SK-N-SH (cell line): ENCODE measurements at regions not wholly inside any gene's neighbourhood (a gene's known extent, or its start where the extent isn't known, plus 50 kb on each side); places are given as distances from the start of the nearest gene placed in this dataset.

Source experiments
- CTCF ChIA-PET: fragments of 300-600, 350-600 bp; formaldehyde crosslinking; extraction: SDS; loops from one replicate; lab custom pipeline; 2021; lab: Yijun Ruan, JAX
- POLR2A ChIA-PET: fragments of 350-600 bp; sonication (Branson Sonifier 250); formaldehyde crosslinking; extraction: SDS; loops from one replicate; lab custom pipeline; 2020; ENCODE audit warnings: antibody characterized with exemption, inconsistent platforms; lab: Yijun Ruan, JAX
- DNase-seq: peaks from one replicate; pipeline ENCODE4 v3.0.0; 2012
- H2AFZ ChIP-seq: fragments of 200-600 bp; sonication (generic); 2 replicates; pipeline ENCODE4 v1.8.1; 2016; ENCODE audit warnings: antibody characterized with exemption, mild to moderate bottlenecking, low read depth
- H3F3A ChIP-seq: fragments of 200-600 bp; sonication (generic); replicated peaks from 2 replicates; pipeline ENCODE3; 2016; ENCODE audit warnings: antibody characterized with exemption, mild to moderate bottlenecking; ENCODE audit not compliant: insufficient read depth
- H3K27ac ChIP-seq, 2 experiments: fragments of 200-500 bp in 1 of 2; fragments of 200-600 bp in 1 of 2; sonication (Bioruptor generic) in 1 of 2; sonication (generic), shearing (Covaris generic) in 1 of 2; 2 replicates each; pipeline versions ENCODE4 v1.5.1 to v1.6.1; 2014 to 2016; ENCODE audit warnings: low read depth in 2 of 2, inconsistent platforms in 1 of 2, low read length in 1 of 2, mild to moderate bottlenecking in 1 of 2, mixed read lengths in 1 of 2
- H3K27me3 ChIP-seq: fragments of 200-600 bp; sonication (generic), shearing (Covaris generic); 2 replicates; pipeline ENCODE4 v1.6.1; 2016; ENCODE audit warnings: mixed run types; ENCODE audit not compliant: insufficient read depth
- H3K36me3 ChIP-seq, 2 experiments: fragments of 200-500 bp in 1 of 2; fragments of 200-600 bp in 1 of 2; sonication (Bioruptor generic) in 1 of 2; sonication (generic) in 1 of 2; replicated peaks in 1 of 2; 2 replicates each; pipeline versions ENCODE3 to v1.5.1; 2014 to 2016; ENCODE audit warnings: low read length in 1 of 2, mild to moderate bottlenecking in 1 of 2; ENCODE audit not compliant: insufficient read depth in 2 of 2, control insufficient read depth in 1 of 2
- H3K4me1 ChIP-seq, 2 experiments: fragments of 200-500 bp in 1 of 2; fragments of 200-600 bp in 1 of 2; sonication (Bioruptor generic) in 1 of 2; sonication (generic), shearing (Covaris generic) in 1 of 2; 2 replicates each; pipeline versions ENCODE4 v1.5.1 to v1.6.1; 2014 to 2016; ENCODE audit warnings: low read depth in 1 of 2, low read length in 1 of 2, mixed run types in 1 of 2; ENCODE audit not compliant: insufficient read depth in 2 of 2, control insufficient read depth in 1 of 2
- H3K4me2 ChIP-seq: fragments of 200-600 bp; sonication (generic), shearing (Covaris generic); 2 replicates; pipeline ENCODE4 v1.6.1; 2017; ENCODE audit warnings: mixed run types
- H3K4me3 ChIP-seq, 2 experiments: fragments of 200-500 bp in 1 of 2; fragments of 200-600 bp in 1 of 2; sonication (Bioruptor generic) in 1 of 2; sonication (generic), shearing (Covaris generic) in 1 of 2; 2 replicates each; pipeline versions ENCODE4 v1.5.1 to v1.8.1; 2014 to 2016; ENCODE audit warnings: low read depth in 2 of 2, inconsistent platforms in 1 of 2, low read length in 1 of 2, mild to moderate bottlenecking in 1 of 2, mixed read lengths in 1 of 2, moderate library complexity in 1 of 2
- H3K79me2 ChIP-seq: fragments of 200-600 bp; sonication (generic); 2 replicates; pipeline ENCODE4 v1.8.1; 2017; ENCODE audit warnings: mild to moderate bottlenecking; ENCODE audit not compliant: insufficient read depth
- H3K9ac ChIP-seq: fragments of 200-600 bp; sonication (generic); 2 replicates; pipeline ENCODE4 v1.6.1; 2017; ENCODE audit warnings: mixed run types
- H3K9me2 ChIP-seq: fragments of 200-600 bp; sonication (generic); 2 replicates; pipeline ENCODE4 v1.6.1; 2017; ENCODE audit warnings: mixed run types
- H3K9me3 ChIP-seq: fragments of 200-600 bp; sonication (generic); 2 replicates; pipeline ENCODE4 v1.6.1; 2017; ENCODE audit warnings: mixed run types, mild to moderate bottlenecking, moderate library complexity
- H4K20me1 ChIP-seq: fragments of 200-600 bp; sonication (generic); 2 replicates; pipeline ENCODE4 v1.6.1; 2017; ENCODE audit warnings: mild to moderate bottlenecking, mixed run types; ENCODE audit not compliant: insufficient read depth
- FOXM1 ChIP-seq: IDR thresholded peaks from 2 replicates; pipeline ENCODE4 v1.4.0; 2012; ENCODE audit warnings: low read depth, mild to moderate bottlenecking
- GATA2 ChIP-seq: sonication (generic); formaldehyde crosslinking; IDR thresholded peaks from 2 replicates; pipeline ENCODE4 v1.5.0; 2020; ENCODE audit warnings: mild to moderate bottlenecking, missing genetic modification reagents
- MEF2A ChIP-seq: IDR thresholded peaks from 2 replicates; pipeline ENCODE4 v1.4.0; 2012; ENCODE audit warnings: low read depth, borderline replicate concordance
- MXI1 ChIP-seq: IDR thresholded peaks from 2 replicates; pipeline ENCODE4 v1.6.1; 2012; ENCODE audit warnings: mild to moderate bottlenecking, low read depth, low read length, improper control_type of control experiment
- NFIC ChIP-seq: IDR thresholded peaks from 2 replicates; pipeline ENCODE4 v1.4.0; 2012; ENCODE audit warnings: borderline replicate concordance
- NRF1 ChIP-seq: IDR thresholded peaks from 2 replicates; pipeline ENCODE4 v1.6.1; 2012; ENCODE audit warnings: low read depth, mild to moderate bottlenecking, low read length
- RCOR1 ChIP-seq: fragments of 150-350 bp; IDR thresholded peaks from 2 replicates; pipeline ENCODE4 v1.6.1; 2017; ENCODE audit warnings: antibody characterized with exemption, low read length
- SMC3 ChIP-seq: IDR thresholded peaks from 2 replicates; pipeline ENCODE4 v1.6.1; 2012; ENCODE audit warnings: low read depth, low read length, improper control_type of control experiment
- TCF12 ChIP-seq: IDR thresholded peaks from 2 replicates; pipeline ENCODE4 v1.4.0; 2012
- WGBS: methylation state at CpG from one replicate; pipeline ENCODE4 v1.1.6; 2017; ENCODE audit warnings: low lambda C conversion rate; 5-methylcytosine and 5-hydroxymethylcytosine counted together
- TF ChIP-seq, protein P1 (sequence below): fragments of 200-600 bp; sonication (generic); IDR thresholded peaks from 2 replicates; pipeline ENCODE4 v1.6.1; 2017; ENCODE audit warnings: antibody characterized with exemption, mild to moderate bottlenecking, moderate library complexity
- TF ChIP-seq, protein P2 (sequence below): fragments of 150-350 bp; IDR thresholded peaks from 2 replicates; pipeline ENCODE4 v1.6.1; 2016; ENCODE audit warnings: mild to moderate bottlenecking, low read depth, low read length

DNA sequence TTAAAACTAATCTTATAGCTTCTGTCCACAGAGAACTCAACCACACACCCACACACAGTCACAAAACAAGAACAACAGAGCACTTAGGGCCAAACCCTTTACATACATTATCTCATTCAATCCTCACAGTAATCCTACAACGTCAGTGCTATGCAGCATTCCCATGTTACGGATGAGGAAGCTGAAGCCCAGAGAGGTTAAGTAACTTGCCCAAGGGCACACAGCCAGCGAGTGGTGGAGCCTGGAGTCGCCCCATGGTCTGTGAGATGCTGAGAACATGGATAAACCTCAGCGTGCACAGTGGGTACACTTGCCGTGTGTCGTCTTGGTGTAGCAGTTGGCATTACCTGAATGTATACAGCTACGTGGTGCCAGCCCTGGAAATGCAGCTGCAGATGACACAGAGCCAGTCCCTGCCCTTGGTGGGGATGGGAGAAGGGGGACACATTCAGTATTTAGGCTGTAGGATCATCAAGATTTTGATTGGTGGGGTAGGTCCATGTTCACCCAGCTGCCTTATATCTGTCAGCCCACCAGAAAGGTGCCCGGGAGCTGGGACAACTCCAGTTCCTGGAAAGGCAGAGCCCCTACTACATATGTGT is 177.0 kb downstream of the IRF8 start (continued):
- TF ChIP-seq, protein P1, sequence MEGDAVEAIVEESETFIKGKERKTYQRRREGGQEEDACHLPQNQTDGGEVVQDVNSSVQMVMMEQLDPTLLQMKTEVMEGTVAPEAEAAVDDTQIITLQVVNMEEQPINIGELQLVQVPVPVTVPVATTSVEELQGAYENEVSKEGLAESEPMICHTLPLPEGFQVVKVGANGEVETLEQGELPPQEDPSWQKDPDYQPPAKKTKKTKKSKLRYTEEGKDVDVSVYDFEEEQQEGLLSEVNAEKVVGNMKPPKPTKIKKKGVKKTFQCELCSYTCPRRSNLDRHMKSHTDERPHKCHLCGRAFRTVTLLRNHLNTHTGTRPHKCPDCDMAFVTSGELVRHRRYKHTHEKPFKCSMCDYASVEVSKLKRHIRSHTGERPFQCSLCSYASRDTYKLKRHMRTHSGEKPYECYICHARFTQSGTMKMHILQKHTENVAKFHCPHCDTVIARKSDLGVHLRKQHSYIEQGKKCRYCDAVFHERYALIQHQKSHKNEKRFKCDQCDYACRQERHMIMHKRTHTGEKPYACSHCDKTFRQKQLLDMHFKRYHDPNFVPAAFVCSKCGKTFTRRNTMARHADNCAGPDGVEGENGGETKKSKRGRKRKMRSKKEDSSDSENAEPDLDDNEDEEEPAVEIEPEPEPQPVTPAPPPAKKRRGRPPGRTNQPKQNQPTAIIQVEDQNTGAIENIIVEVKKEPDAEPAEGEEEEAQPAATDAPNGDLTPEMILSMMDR, result no peak

DNA sequence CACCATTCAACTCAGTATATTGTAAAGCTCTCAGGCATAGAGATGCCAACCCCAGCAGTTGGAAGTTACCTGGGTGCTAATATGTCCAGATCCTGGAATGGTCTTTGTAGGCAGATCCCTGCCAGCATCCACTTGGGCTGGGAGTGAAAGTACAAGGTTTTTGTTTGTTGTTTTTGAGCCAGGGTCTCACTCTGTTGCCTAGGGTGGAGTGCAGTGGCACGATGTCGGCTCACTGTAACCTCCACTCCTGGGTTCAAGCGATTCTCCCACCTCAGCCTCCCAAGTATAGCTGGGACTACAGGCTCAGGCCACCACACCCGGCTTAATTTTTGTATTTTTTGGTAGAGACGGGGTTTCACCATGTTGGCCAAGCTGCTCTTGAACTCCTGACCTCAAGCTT is 177.6 kb downstream of the IRF8 start:
- Histone ChIP-seq H3K27me3 (peaks cover 60% of the 10 kb centered on the region), H3K27ac (no peak overlapping the region), H4K20me1 (no peaks in the 10 kb centered on the region), H3K9me2 (no peaks in the 10 kb centered on the region), H3K9ac (no peak overlapping the region), H3K79me2 (no peaks in the 10 kb centered on the region), H3K4me3 (no peak overlapping the region), H3K4me2 (no peak overlapping the region), H3K9me3 (no peaks in the 10 kb centered on the region), H2AFZ (no peak overlapping the region), H3K4me1 (no peaks in the 10 kb centered on the region), H3K36me3 (no peaks in the 10 kb centered on the region), H3F3A (no peaks in the 10 kb centered on the region)
- 0% methylated on average over 5 of the region's 5 CpGs for WGBS
- ChIA-PET POLR2A (no interaction called here), CTCF (interaction anchor here (11.8 kb wide), 1 partner anchor 443 kb away, joined by 178 read pairs; no protein-coding TSS in a partner anchor)
- TF ChIP-seq, protein P1, result no peak
- no peak for TF ChIP-seq FOXM1
- DNase-seq, result no peak

DNA sequence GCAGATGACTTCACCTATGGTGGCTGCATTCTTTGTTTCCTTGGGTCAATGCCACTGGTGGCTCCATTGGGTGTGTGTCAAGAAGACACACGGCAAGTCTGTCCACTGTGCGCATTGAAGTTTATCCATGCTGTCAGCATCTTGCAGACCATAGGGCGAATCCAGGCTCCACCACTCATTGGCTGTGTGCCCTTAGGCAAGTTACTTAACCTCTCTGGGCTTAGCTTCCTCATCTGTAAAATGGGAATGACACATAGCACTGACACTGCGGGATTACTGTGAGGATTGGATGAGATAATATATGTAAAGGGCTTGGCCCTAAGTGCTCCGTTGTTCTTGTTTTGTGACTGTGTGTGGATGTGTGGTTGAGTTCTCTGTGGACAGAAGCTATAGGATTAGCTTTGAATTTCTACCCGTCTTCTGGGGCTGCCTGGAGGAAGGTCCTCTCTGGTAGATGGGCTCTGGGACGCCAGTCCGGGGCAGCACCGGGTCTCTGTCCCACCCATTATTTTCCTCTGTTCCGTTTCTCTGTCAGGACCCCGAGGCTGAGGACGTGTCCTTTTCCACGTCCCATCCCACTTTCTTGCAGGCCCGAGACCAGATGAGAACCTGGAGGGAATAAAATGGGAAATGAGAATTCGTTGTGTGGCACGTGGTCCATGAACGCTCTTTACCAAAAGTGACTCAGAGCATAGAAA is 178.4 kb downstream of the IRF8 start:
- Histone ChIP-seq H3K4me1 (no peaks in the 10 kb centered on the region), H3K79me2 (no peaks in the 10 kb centered on the region), H3K4me3 (no peak overlapping the region), H2AFZ (no peak overlapping the region), H3K9me2 (no peaks in the 10 kb centered on the region), H3K9ac (no peak overlapping the region), H3K36me3 (no peaks in the 10 kb centered on the region), H3K9me3 (no peaks in the 10 kb centered on the region), H4K20me1 (no peaks in the 10 kb centered on the region), H3F3A (no peaks in the 10 kb centered on the region), H3K4me2 (no peak overlapping the region), H3K27ac (no peak overlapping the region), H3K27me3 (peaks cover 58% of the 10 kb centered on the region)
- 11% methylated on average over 17 of the region's 17 CpGs for WGBS
- no peak for DNase-seq
- ChIA-PET POLR2A (no interaction called here), CTCF (interaction anchor here (11.8 kb wide), 1 partner anchor 442 kb away, joined by 178 read pairs; no protein-coding TSS in a partner anchor)
- no peak for TF ChIP-seq MXI1
- TF ChIP-seq SMC3, result no peak
- TF ChIP-seq NFIC, result no peak
- TF ChIP-seq, protein P2, sequence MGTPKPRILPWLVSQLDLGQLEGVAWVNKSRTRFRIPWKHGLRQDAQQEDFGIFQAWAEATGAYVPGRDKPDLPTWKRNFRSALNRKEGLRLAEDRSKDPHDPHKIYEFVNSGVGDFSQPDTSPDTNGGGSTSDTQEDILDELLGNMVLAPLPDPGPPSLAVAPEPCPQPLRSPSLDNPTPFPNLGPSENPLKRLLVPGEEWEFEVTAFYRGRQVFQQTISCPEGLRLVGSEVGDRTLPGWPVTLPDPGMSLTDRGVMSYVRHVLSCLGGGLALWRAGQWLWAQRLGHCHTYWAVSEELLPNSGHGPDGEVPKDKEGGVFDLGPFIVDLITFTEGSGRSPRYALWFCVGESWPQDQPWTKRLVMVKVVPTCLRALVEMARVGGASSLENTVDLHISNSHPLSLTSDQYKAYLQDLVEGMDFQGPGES, result no peak
- TF ChIP-seq MEF2A, result no peak
- no peak for TF ChIP-seq RCOR1
- no peak for TF ChIP-seq FOXM1
- no peak for TF ChIP-seq NRF1
- TF ChIP-seq GATA2 (CRISPR knock-in tag), result no peak
- no peak for TF ChIP-seq TCF12
